Activated CD4-positive, alpha-beta T cell treated with anti-CD3 and anti-CD28 coated beads, Interleukin-2, amount 50 U/mL, for 48 hours (primary cell): ENCODE measurements at regions not wholly inside any gene's neighbourhood (a gene's known extent, or its start where the extent isn't known, plus 50 kb on each side); places are given as distances from the start of the nearest gene placed in this dataset.
"Not testable (repeated sequence)": the region's sequence is repeated elsewhere in the genome, so short reads cannot be mapped to it uniquely, and the experiment has no call there.

ENCODE experiments used
- DNase-seq, 2 experiments: peaks; one replicate each; pipeline ENCODE4 v3.0.0-alpha.2; 2020

- DNase-seq = no peak
Observed at GRCh38 chr2:129347486-129348217, 631.8 kb upstream of the RAB6C start.

GRCh38 chr2:129354631-129355030, 624.8 kb upstream of the RAB6C start:
- DNase-seq = no peak

DNA sequence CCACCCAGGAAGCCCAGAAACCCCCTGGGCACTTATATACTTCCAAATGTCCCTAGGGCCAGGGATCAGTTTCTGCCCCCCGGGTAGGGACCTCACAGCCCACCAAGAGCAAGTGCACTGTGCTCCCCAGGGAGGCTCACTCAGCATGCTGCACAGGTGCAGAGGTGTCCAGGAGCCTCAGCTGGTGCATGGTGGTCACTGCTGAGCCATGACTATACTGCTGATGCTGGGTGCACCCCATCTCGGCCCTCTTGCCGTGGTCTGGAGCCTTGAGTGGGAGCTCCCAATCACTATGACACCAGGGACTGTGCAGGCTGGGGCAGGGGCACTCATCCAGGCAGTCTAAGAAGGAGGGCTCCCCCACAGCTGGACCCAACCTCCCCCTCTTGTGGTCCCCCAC, 617.8 kb upstream of the RAB6C start:
- no peak for DNase-seq

GRCh38 chr2:129366263-129366662, 613.2 kb upstream of the RAB6C start:
- no peak for DNase-seq

GRCh38 chr2:129367107-129367506, 612.4 kb upstream of the RAB6C start:
- no peak for DNase-seq

- DNase-seq = no peak
Observed at GRCh38 chr2:129369437-129369836, 610.0 kb upstream of the RAB6C start.

- no peak for DNase-seq
Observed at GRCh38 chr2:129374452-129374851, 605.0 kb upstream of the RAB6C start.

- no peak for DNase-seq
Observed at GRCh38 chr2:129375632-129376425, 603.6 kb upstream of the RAB6C start.

- DNase-seq = no peak
Observed at GRCh38 chr2:129376426-129377077, 602.9 kb upstream of the RAB6C start.

DNA sequence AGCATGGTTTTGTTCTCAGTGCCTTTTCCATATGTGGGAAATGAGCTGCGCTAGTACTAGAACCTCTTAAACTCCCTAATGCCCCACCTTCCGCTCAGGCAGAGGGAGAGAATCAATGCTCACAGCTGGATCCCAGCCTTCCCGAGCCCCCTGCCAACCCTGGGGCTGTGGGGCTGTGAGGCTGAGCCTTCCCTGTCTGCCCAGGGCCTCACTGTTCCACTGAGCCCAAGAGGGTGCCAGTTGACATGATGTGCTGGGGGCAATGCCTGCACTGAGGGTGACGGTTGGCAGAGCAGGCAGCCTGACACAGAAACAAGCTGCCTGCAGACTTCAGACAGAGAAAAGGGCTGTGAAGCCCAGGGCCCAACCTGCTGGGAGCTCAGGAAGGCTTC, 602.4 kb upstream of the RAB6C start:
- no peak for DNase-seq

GRCh38 chr2:129378186-129378585, 601.3 kb upstream of the RAB6C start:
- DNase-seq = no peak

DNA sequence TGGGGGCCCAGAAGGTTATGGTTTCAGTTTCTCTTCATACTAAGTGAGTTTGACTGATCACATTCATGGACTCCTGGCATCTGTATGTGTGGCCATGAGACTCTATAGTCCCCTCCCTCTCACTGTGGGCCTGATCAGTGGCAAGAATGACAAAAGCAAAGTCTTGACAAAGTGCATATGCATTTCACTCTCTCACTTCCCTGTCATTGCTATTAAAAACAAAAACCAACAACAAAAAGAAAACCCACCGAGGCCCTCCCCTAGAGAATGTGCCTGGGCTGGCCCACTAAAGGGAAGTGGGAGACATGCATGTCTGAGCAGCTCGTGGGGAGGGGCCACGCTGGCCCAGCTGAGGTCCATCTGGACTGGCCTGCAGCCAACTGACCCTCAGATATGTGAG, 600.1 kb upstream of the RAB6C start:
- no peak for DNase-seq

GRCh38 chr2:129381789-129382188, 597.7 kb upstream of the RAB6C start:
- DNase-seq = no peak

- no peak for DNase-seq
Observed at GRCh38 chr2:129388870-129389269, 590.6 kb upstream of the RAB6C start.

DNA sequence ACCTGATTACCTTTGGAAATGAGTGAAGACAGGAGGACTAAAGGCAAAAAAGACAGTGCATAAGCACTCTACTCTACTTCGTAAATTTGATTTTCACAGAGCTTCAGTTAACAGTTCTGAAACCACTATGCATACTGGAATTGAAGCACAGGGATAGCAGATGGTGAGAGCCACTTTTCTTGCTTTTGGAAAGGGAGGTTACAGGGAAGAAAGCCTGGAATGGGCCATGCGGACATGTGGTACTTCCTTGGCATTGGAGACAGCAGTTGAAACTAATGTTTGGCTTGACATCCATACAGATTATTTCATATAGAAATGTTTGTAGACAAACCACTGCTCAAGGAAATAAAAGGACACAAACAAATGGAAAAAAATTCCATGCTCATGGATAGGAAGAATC, 585.6 kb upstream of the RAB6C start:
- DNase-seq = no peak

- DNase-seq = peak in 1 of 2 experiments; percentile 1
Observed at GRCh38 chr2:129396980-129397599, 582.4 kb upstream of the RAB6C start.

GRCh38 chr2:129400826-129401225, 578.6 kb upstream of the RAB6C start:
- no peak for DNase-seq

- no peak for DNase-seq
Observed at GRCh38 chr2:129402076-129402475, 577.4 kb upstream of the RAB6C start.

- DNase-seq = no peak
Observed at GRCh38 chr2:129404000-129404685, 575.3 kb upstream of the RAB6C start.

DNA sequence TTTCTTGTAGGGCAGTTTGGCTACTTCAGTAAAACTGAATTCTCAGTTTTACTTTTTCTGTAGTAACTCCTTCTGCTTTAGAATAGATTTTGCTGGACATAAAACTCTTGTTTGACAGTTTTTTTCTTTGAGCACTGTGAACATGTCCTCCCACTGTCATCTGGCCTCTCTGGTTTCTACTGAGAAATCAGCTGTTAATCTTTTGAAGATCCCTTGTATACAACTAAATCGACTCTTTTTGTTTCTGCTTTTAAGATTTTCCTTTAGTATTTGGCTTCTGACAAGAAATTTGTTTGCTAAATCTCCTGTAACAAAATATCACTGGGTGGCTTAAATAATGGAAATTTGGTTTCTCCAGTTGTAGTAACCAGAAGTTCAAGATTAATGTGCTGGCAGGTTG, 570.9 kb upstream of the RAB6C start:
- DNase-seq = no peak

- not testable (repeated sequence) for DNase-seq
Observed at GRCh38 chr2:129417041-129417440, 562.4 kb upstream of the RAB6C start.

- DNase-seq = no peak
Observed at GRCh38 chr2:129422028-129422427, 557.4 kb upstream of the RAB6C start.
